ENCODE measurements at regions not wholly inside any gene's neighbourhood (a gene's known extent, or its start where the extent isn't known, plus 50 kb on each side); places are given as distances from the start of the nearest gene placed in this dataset.

- TF ChIP-seq CTCF (IDR thresholded peaks at IDR 0.05; ENCODE audit: control insufficient read depth, insufficient read depth, low read depth, low read length, missing control alignments), result no peak
- H3K4me3 ChIP-seq (ENCODE audit: control insufficient read depth, low read depth, low read length), result no peak overlapping the region
- DNase-seq (ENCODE audit: low read depth), result no peak
Measured at GRCh38 chr13:107551521-107551920, 663.8 kb downstream of the LIG4 start.

DNA sequence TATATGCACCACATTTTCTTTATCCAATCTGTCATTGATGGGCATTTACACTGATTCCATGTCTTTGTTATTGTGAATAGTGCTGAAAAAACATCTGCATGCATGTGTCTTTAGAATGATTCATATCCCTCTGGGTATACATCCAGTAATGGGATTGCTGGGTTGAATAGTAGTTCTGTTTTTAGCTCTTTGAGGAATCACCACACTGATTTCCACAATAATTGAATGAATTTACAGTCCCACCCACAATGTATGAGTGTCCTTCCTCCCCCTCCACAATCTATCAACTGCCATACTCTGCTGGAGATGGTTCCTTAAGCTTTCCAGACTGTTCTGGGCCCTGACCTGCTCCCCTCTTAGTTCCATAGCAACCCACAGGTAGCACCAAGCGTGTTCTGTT, 667.0 kb downstream of the LIG4 start:
- DNase-seq (ENCODE audit: low read depth), result no peak
- TF ChIP-seq CTCF (IDR thresholded peaks at IDR 0.05; ENCODE audit: control insufficient read depth, insufficient read depth, low read depth, low read length, missing control alignments), result no peak
- H3K4me3 ChIP-seq (ENCODE audit: control insufficient read depth, low read depth, low read length), result no peak overlapping the region

GRCh38 chr13:107545946-107546502, 669.3 kb downstream of the LIG4 start:
- DNase-seq (ENCODE audit: low read depth), result no peak
- TF ChIP-seq CTCF (IDR thresholded peaks at IDR 0.05; ENCODE audit: control insufficient read depth, insufficient read depth, low read depth, low read length, missing control alignments), result no peak
- H3K4me3 ChIP-seq (ENCODE audit: control insufficient read depth, low read depth, low read length), result no peak overlapping the region

DNA sequence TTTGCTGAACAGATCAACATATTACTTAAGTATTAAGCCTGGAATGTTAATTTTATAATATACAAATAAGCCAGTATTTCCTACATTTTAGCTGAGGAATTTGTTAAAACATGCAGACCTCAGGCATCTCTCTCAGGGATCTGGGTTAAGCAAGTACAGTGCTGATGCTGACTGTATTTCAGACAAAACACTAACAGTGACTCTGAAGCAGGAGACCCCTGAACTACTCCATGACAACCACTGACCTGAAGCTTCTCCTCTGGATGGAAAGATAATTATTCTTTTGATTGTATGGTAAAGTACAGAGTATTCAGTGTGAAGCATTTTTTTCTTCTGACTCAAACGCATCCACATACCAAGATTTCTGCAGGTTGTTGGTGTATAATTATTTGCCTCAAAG, 680.8 kb downstream of the LIG4 start:
- no peak for TF ChIP-seq CTCF (IDR thresholded peaks at IDR 0.05; ENCODE audit: control insufficient read depth, insufficient read depth, low read depth, low read length, missing control alignments)
- H3K4me3 ChIP-seq (ENCODE audit: control insufficient read depth, low read depth, low read length), result no peak overlapping the region
- DNase-seq (ENCODE audit: low read depth), result no peak

DNA sequence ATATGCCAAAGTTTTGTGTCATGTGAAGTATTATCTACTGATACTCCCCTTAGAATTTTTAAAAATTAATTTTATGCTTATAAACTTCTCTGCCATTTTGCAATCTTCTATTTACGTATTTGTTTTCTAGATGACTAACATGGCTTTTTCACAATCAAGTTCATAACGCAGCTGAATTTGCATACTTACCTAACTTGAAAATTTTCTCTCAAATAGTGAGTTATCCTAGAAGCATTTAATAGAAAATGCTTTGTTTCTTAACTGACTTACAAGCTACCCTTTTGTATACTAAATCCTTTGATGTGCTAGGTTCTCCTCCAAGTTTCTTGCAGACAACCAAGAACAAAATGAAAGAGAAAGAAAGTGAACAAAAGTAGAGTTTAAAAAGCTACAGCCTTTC, 683.5 kb downstream of the LIG4 start:
- H3K4me3 ChIP-seq (ENCODE audit: control insufficient read depth, low read depth, low read length), result no peak overlapping the region
- no peak for DNase-seq (ENCODE audit: low read depth)
- no peak for TF ChIP-seq CTCF (IDR thresholded peaks at IDR 0.05; ENCODE audit: control insufficient read depth, insufficient read depth, low read depth, low read length, missing control alignments)

DNA sequence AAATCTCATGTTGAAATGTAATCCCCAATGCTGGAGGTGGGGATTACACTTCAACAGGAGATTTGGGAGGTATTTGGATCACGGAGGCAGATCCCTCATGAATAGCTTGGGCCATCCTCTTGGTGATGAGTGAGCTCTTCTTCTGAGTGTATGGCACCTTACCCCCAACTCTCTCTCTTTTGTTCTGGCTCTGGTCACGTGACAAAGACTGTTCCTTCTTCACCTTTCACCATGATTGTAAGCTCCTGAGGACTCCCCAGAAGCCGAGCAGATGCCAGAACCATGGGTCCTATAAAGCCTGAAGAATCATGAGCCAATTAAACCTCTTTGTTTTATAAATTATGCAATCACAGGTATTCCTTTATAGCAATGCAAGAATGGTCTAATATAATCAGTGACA, 684.2 kb downstream of the LIG4 start:
- H3K4me3 ChIP-seq (ENCODE audit: control insufficient read depth, low read depth, low read length), result no peak overlapping the region
- no peak for TF ChIP-seq CTCF (IDR thresholded peaks at IDR 0.05; ENCODE audit: control insufficient read depth, insufficient read depth, low read depth, low read length, missing control alignments)
- DNase-seq (ENCODE audit: low read depth), result no peak

GRCh38 chr13:107529035-107529434, 686.3 kb downstream of the LIG4 start:
- H3K4me3 ChIP-seq (ENCODE audit: control insufficient read depth, low read depth, low read length), result no peak overlapping the region
- TF ChIP-seq CTCF (IDR thresholded peaks at IDR 0.05; ENCODE audit: control insufficient read depth, insufficient read depth, low read depth, low read length, missing control alignments), result no peak
- no peak for DNase-seq (ENCODE audit: low read depth)
